Gastroesophageal sphincter (tissue), 3 donors: ENCODE measurements at regions not wholly inside any gene's neighbourhood (a gene's known extent, or its start where the extent isn't known, plus 50 kb on each side); places are given as distances from the start of the nearest gene placed in this dataset.

Source experiments
- EP300 ChIP-seq: sonication (generic); formaldehyde crosslinking; IDR thresholded peaks from one replicate; pipeline ENCODE4 v1.6.1; 2017; ENCODE audit warnings: antibody characterized with exemption, mild to moderate bottlenecking
- POLR2A ChIP-seq, 2 donors: fragments of 450-650 bp; IDR thresholded peaks; one replicate each; pipeline ENCODE4 v1.6.1; 2017; ENCODE audit warnings: antibody characterized with exemption in 2 of 2, mild to moderate bottlenecking in 2 of 2, moderate library complexity in 1 of 2
- POLR2AphosphoS5 ChIP-seq: sonication (generic); formaldehyde crosslinking; IDR thresholded peaks from one replicate; pipeline ENCODE4 v1.6.1; 2017; ENCODE audit warnings: antibody characterized with exemption
- TF ChIP-seq, protein P1 (sequence below), 4 experiments: fragments of 200-600 bp in 2 of 4; fragments of 450-650 bp in 2 of 4; sonication (generic) in 1 of 4; IDR thresholded peaks; one replicate each; pipeline ENCODE4 v1.5.1; 2017 to 2019; ENCODE audit warnings: antibody characterized with exemption in 4 of 4, mild to moderate bottlenecking in 2 of 4, moderate library complexity in 2 of 4

DNA sequence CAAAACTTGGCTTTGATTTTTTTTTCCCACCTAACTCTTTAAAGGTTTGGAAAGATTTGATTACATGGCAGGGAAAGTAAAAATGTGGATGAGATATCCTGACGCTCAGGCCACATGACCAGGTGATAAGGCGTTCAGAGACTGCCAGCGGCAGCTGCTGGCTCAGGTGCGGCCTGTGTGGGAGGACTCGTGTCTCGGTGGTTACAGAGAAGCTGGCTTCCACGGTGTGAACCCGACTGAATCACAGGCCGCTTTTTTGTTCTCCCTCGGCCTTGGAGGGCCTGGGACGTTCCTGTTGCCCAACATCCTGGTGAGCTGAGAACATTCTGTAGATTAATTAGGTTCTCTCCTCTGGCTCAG lies 124.2 kb upstream of the ZNF516 start:
- TF ChIP-seq POLR2A (IDR thresholded peaks at IDR 0.05), result no peak
- TF ChIP-seq, protein P1, sequence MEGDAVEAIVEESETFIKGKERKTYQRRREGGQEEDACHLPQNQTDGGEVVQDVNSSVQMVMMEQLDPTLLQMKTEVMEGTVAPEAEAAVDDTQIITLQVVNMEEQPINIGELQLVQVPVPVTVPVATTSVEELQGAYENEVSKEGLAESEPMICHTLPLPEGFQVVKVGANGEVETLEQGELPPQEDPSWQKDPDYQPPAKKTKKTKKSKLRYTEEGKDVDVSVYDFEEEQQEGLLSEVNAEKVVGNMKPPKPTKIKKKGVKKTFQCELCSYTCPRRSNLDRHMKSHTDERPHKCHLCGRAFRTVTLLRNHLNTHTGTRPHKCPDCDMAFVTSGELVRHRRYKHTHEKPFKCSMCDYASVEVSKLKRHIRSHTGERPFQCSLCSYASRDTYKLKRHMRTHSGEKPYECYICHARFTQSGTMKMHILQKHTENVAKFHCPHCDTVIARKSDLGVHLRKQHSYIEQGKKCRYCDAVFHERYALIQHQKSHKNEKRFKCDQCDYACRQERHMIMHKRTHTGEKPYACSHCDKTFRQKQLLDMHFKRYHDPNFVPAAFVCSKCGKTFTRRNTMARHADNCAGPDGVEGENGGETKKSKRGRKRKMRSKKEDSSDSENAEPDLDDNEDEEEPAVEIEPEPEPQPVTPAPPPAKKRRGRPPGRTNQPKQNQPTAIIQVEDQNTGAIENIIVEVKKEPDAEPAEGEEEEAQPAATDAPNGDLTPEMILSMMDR (IDR thresholded peaks at IDR 0.05), result no peak
- TF ChIP-seq POLR2AphosphoS5, result peak; percentile 55
- no peak for TF ChIP-seq EP300
